VCaP (cell line): ENCODE measurements at regions not wholly inside any gene's neighbourhood (a gene's known extent, or its start where the extent isn't known, plus 50 kb on each side); places are given as distances from the start of the nearest gene placed in this dataset.
"Not testable (repeated sequence)": the region's sequence is repeated elsewhere in the genome, so short reads cannot be mapped to it uniquely, and the experiment has no call there.

Experiments
- H3K27ac ChIP-seq: fragments of 450-650 bp; 2 replicates; pipeline ENCODE4 v1.5.1; 2017
- TF ChIP-seq, protein P1 (sequence below): fragments of 450-650 bp; conservative IDR thresholded peaks from 2 replicates; pipeline ENCODE4 v1.5.1; 2017; ENCODE audit warnings: mild to moderate bottlenecking, moderate library complexity

DNA sequence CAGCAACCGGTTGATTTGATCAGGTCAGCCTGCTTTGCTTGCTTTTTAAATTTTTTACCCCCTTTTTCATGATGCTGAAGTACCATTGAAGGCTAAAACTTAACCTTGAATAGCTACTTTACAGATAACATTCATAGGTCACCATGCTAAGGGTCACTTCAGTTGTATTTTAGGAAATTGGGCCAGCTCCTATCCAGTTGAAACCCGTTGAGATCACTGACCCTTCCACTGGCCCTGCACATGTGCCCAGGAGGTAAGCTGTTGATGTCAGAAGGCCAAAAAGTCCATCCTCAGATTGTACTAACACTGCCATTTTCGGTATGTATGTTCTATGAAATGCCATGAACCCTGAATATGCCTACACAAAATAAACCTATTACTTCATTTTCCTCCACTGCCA is 133.0 kb upstream of the FAT4 start:
- TF ChIP-seq, protein P1, sequence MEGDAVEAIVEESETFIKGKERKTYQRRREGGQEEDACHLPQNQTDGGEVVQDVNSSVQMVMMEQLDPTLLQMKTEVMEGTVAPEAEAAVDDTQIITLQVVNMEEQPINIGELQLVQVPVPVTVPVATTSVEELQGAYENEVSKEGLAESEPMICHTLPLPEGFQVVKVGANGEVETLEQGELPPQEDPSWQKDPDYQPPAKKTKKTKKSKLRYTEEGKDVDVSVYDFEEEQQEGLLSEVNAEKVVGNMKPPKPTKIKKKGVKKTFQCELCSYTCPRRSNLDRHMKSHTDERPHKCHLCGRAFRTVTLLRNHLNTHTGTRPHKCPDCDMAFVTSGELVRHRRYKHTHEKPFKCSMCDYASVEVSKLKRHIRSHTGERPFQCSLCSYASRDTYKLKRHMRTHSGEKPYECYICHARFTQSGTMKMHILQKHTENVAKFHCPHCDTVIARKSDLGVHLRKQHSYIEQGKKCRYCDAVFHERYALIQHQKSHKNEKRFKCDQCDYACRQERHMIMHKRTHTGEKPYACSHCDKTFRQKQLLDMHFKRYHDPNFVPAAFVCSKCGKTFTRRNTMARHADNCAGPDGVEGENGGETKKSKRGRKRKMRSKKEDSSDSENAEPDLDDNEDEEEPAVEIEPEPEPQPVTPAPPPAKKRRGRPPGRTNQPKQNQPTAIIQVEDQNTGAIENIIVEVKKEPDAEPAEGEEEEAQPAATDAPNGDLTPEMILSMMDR: no peak
- no peak overlapping the region for H3K27ac ChIP-seq

DNA sequence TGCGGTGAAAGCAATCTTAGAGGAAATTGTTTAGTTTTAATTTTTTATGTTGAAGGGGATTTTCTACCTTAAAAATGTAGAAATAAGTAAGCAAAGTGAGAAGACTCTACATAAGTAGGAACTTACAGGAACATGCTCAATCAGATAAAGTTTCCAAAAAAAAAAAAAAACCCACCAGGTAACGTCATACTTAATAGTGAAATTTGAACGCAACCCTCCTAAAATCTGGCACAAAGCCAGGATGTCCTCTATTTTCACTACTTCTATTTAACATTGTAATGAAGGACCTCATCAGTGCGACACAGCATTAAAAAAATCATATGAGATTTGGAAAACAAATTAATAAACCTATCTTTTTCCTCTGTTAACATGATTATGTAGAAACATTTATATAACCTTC is 135.0 kb upstream of the FAT4 start:
- TF ChIP-seq, protein P1: no peak
- no peak overlapping the region for H3K27ac ChIP-seq

- TF ChIP-seq, protein P1: no peak
- H3K27ac ChIP-seq: no peak overlapping the region
Observed at GRCh38 chr4:125169192-125169591, 145.6 kb upstream of the FAT4 start.

GRCh38 chr4:125168531-125168930 is 146.2 kb upstream of the FAT4 start:
- TF ChIP-seq, protein P1: no peak
- H3K27ac ChIP-seq: no peak overlapping the region

GRCh38 chr4:125166012-125166411 is 148.7 kb upstream of the FAT4 start:
- H3K27ac ChIP-seq: not testable (repeated sequence)

GRCh38 chr4:125159001-125159400 is 155.8 kb upstream of the FAT4 start:
- no peak overlapping the region for H3K27ac ChIP-seq
- TF ChIP-seq, protein P1: no peak

DNA sequence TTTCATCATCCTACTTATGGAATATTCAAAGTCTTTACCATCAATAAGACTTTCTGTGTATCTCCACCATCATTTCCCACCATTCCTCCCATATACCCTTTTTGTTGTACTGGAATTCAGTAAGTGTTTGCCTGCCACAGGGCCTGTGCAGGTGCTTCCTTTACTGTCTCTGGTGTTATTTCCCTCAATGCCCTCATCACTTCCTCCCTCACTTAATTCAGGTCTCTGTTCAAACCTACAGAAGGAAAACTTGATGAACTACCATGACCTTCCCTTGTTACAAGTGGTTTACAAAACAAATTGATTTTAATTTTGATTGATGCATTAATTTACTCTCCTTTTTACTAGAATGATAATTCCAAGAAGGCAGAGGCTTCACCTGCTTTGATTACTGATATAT is 159.5 kb upstream of the FAT4 start:
- no peak overlapping the region for H3K27ac ChIP-seq
- TF ChIP-seq, protein P1: no peak

DNA sequence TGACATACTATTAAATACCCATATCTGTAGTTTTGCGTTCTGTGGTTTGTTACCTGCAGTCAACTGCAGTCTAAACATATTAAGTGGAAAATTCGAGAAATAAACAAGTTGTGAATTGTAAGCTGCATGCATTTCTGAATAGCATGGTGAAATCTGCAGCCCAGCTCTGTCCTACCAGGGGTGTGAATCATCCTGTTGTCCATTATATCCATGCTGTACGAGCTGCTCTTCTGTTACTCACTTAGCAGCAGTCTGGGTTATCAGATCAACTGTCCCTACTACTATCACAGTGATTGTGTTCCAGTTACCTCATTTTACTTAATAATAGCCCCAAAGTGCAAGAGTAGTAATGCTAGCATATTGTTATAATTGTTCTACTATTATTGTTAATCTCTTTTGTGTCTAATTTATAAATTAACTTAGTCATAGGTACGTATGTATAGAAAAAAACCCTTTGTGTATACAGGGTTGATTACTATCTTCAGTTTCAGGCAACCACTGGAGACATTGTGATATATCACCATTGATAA is 173.7 kb upstream of the FAT4 start:
- TF ChIP-seq, protein P1: no peak

More for the DNA sequence above, 173.7 kb upstream of the FAT4 start:
- no peak overlapping the region for H3K27ac ChIP-seq
